ENCODE measurements at regions not wholly inside any gene's neighbourhood (a gene's known extent, or its start where the extent isn't known, plus 50 kb on each side); places are given as distances from the start of the nearest gene placed in this dataset.

- DNase-seq: no peak
Measured at GRCh38 chr18:78522507-78522906, 457.1 kb upstream of the SALL3 start.

- no peak for DNase-seq
Measured at GRCh38 chr18:78523850-78524249, 455.8 kb upstream of the SALL3 start.

DNA sequence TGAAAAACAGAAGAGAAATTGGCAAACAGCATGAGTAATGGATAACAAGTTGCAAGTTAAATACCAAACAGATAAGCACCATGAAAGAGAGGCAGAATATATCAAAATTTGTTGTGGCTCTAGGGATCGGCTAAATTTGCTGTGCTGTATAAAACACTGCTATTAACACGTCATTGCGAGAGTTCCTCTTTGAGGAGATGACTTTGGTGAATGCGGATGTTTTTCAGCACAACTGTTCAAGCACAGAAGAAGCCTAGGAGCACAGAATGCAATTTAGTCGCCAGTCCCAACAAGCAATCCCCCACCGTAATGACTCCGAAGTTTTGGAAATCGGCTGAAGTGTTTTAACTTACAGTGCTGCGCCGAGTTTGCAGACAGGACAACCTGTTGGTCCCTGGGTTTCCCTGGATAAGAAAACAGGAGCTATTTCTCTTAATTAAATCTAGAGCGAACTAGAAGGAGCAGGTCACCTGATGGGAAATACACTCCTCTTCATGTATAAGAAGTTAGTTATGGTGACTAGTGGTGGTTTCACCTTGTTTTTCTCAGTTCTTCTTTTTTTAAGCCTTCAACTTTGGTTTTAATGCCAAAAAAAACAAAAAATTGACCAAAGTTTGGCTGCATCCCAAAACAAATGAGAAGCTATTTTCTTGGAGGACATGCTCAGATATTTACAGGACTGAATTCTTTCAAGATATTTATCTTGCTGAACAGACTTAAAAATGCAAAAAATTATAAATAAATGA, 454.1 kb upstream of the SALL3 start:
- DNase-seq: no peak

DNA sequence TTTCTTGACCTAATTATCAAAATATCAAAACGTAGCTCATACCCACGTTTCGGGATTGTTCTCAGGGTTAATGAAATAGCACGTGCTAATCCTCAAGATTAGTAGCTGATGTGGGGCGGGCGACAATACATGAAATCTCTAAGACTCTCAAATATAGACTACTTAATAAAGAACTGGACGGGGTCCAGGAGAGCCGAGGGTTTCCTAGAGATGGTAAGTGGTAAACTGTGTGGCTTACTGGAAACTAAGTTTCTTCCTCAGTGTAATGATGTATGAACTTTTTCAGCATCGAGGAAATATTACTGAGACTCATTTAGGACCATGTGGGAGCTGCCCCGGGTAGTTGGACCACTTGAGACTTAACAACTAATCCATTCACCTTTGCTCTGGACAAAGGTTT, 453.3 kb upstream of the SALL3 start:
- no peak for DNase-seq

- DNase-seq: no peak
Measured at GRCh38 chr18:78526923-78527711, 452.5 kb upstream of the SALL3 start.

GRCh38 chr18:78527984-78528383, 451.6 kb upstream of the SALL3 start:
- DNase-seq: no peak

DNA sequence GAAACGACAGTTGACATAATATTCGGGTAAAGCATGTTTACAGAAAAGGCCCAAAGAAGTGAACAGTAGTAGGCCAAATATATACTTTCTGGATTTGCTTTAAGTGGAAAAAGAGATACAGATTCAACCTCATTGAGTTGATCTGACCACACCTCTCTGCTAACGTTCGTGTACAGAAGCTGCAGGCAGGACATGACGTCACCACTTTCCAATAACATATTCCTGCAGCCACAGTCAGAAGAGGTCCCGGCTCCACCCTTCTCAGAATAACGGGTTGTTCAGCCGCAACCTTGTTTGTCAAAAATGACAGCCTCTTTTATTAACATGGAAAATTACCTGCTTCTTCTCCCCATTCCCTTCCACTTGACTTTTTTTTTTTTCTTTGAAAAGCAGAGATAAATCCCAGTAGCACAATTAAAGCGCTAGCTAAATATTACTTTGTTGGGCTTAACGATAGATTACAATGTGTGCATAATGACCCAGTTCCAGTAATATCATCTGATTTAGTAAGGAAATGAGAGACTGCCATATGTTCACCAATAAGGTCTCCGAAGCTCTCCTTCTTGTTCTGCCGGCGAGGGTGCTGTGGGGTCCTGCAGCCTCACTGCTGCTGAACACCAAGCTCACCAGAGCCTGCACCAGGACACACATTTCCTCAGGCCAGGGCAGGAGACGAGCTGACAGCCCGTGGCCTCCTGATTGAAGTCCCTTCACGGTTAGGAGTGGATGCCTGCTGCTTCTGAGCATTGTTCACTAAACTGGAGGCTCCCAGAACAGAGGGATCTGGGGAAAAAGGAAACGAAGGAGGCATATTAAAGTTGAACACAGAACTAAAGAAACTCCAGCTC, 451.0 kb upstream of the SALL3 start:
- DNase-seq: no peak

DNA sequence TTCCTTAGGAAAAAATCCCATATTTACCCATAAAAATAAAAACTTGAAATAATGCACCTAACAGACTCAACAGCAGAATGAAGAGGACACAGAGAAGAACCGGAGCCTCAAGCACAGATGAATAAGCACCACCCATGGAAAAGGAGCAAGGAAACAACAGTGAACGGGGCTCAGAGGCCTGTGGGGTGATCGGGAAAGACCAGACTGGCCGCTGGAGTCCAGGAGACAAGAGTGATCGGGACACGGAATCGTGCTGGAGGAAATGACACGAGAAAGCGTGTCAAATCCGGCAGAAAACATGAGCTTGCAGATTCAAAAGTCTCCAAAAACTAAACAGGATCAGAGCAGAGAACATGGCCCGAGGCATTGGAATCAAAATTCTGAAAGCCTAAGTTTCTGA, 448.0 kb upstream of the SALL3 start:
- DNase-seq: no peak

DNA sequence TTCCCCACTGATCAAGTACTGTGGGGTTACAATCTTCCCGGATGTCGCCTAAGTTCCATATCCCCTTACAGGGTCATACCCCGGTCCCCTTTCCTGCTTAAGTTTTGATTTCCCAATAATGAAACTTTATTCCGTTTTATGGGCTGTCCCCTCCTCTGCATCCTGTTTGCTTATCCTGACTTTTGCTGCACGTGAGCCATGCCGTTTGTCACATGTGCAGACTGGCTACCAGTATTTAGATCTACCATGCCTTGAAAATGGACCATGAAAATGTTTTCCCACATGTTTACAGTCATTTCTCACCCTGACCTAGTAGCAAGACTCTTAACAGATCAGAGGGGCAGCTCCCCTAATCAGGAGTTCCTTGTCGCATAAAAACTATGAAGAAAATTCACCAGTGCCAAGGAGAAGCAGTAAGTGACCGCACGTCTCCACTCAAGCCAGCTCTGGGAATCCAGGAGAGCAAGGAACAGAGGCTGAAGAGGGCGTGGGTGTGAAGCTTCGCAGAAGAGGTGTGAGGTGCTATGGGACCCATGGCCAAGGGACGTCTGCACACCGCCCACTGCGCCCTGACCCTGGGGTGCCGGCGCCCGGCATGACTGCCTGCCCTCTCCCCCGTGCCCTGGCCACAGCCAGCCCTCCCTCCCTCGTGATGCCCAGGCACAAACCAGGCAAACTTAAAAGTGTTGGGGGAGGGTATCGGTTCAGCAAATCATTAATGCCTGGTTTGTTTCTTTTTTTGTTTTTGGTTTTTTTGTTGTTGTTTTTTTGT, 440.8 kb upstream of the SALL3 start:
- DNase-seq: no peak

DNA sequence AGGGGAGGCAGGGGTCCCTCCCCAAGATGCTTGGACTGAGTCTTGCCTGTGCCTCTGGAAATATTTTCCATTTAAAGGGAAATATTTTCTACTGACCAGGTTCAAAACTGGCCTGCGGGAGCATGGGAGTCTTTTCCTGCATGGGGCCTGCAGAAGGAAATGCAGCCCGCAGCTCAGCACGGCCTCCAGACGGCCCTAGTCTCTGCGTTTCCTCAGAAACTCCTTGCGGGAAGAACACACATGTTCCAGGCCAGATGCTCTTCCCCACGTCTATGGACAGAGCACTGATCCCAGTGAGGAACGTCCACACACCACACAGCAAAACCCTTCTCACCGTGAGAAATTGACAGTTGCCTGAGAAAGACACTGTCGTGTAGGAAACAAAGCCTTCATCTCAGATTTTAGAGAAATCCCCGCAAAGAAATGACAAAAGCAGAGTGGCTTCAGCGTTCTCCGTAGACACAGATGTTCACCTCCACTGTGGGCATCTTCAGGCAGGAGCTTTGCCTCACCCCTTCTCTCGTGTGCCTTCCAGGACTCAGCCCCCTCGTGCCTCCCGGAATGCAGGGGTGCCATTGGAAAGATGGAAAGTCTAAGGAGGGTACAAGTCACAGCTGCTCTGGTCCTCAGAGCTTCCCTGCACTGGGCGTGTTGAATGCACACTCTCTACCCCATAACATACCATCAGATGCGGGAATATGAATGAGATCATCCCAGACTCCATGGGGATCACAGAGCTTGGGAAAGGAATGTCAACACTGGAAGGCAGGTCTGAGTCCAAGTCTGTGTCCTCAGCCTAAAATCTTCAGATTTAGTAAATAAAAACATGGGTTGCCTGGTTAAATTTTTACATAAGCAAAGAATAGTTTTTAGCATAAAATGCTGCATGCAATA, 438.7 kb upstream of the SALL3 start:
- DNase-seq: no peak

GRCh38 chr18:78542204-78542603, 437.4 kb upstream of the SALL3 start:
- DNase-seq: peak in 36 of 56 donors; percentile 6 to 60 (median 26)

DNA sequence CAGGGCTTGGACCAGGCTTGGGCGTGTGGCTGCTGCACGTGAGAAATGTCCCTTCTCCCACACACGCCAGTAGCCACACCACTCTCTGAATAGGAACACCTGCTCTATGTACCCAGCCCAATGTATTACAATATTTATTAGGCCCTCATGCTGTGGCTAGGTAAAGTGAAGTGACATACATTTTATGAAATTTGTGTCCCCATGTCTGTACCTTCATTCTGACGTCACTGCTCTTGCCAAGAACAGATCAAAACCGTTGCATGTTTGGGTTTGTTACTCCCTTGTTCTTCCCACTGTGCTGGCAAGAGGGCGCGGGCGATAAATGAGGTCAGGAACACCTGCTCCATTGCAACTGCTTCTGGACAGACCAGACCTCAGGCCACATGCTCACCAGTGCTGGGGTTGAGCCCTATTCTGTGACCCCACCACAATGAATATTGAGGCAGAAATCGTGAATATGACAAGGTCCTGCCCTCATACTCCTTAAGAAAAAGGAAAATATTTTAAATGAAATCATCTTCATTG, 436.4 kb upstream of the SALL3 start:
- DNase-seq: no peak

GRCh38 chr18:78546281-78546680, 433.3 kb upstream of the SALL3 start:
- no peak for DNase-seq

- DNase-seq: no peak
Measured at GRCh38 chr18:78547817-78548216, 431.8 kb upstream of the SALL3 start.

DNA sequence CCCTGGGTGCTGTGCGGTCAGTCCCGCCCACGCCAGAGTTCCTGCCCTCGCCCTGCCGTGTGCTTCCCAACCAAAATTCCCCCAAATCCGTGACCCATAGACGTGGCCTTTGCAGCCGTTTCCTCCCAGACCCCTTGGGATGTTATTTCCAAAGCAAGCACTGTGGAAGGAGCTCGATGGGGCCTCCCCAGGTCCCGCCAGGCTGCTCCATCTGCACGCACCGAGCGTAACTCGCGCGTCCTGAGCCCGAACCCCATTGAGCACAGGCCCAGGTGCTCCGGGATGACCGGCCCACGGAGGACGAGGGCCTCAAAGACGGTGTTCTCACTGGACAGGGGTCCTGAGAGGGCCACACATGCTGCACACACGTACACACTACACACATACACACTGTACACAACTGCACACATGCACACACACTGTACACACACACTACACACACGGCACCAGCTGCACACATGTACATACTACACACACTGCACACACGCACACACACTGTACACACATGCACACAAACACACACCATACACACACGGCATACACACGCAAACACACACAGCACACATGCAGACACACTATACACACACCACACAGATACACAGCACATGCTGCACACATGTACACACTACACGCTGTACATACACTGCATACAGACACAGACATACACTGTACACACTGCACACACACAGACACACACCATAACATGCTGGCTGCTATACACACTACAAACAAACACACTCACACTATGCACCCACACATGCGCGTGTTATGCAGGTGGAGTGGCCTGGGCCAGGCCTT, 431.2 kb upstream of the SALL3 start:
- no peak for DNase-seq

DNA sequence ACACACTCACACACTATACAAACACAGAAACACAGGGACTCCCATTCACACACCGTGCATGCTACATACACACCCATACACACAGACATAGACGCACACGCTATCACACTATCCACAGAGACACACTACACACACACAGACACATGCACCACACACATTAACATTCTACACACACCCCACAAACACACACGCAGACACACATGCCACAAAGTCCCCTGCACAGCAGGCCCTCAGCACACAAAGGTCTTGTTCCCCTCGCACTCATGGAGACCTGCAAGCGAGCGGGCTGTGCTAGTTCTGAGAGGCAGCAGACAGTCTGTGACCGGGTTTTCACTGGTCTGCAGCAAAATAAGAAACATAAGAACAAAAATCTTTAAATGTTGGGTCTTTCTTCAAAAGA, 429.6 kb upstream of the SALL3 start:
- DNase-seq: no peak

DNA sequence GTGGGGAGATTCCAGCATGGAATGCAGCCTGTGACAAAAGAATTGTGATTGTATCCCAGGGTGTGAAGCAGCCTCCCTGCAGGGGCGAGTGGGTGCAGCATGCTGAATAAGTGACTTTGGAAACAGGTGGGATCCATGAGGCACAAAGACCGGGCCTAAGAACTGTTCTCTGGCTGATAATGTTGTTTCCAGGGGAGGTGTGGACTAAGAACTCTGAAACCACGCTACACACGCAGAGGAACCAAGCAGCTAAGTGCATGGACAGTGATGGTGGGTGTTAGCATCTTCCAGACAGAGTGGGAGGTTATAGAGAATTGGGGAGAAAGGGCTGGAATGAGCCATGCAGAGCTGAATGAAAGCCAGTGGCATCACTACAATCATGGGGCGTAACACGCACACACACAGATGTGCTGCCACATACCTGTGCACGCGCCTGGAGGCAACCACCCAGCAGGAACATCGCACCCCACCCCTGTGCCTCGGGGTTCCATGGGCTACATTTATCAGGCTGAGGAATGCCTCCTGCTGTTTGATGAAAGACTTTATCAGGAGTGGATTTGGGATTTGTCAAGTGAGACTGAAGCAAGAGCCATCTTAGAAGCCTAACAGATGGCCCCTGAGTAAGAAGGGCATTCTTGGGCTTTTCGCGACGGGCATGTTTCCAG, 424.5 kb upstream of the SALL3 start:
- DNase-seq: no peak

GRCh38 chr18:78557371-78557770, 422.2 kb upstream of the SALL3 start:
- no peak for DNase-seq
